Heart left ventricle (tissue), 13 donors: ENCODE measurements at regions not wholly inside any gene's neighbourhood (a gene's known extent, or its start where the extent isn't known, plus 50 kb on each side); places are given as distances from the start of the nearest gene placed in this dataset.

ENCODE experiments used
- CTCF ChIP-seq, 12 donors: fragments of 200-600 bp; sonication (generic) in 4 of 12; IDR thresholded peaks; one replicate each; pipeline versions ENCODE4 v1.5.0 to v1.8.0; 2018 to 2022; ENCODE audit warnings: antibody characterized with exemption in 12 of 12, mild to moderate bottlenecking in 5 of 12
- POLR2A ChIP-seq, 2 donors: fragments of 450-650 bp; IDR thresholded peaks; one replicate each; pipeline ENCODE4 v1.6.1; 2017; ENCODE audit warnings: antibody characterized with exemption in 2 of 2, mild to moderate bottlenecking in 2 of 2, moderate library complexity in 2 of 2
- donor health status: ischemic (EF 13 %, LVEDD 7.1; RV severe dilation, severe dysfunction).
- donor health status: DM: no; HTN: yes; CAD: no.
- donor health status: DM: no; HTN: no; CAD: no.
- donor health status: ischemic (EF 25% LVEDD 6.9; RV normal size, moderate dysfunction).
- donor health status: ischemic (EF 25% LVEDD 5.7; RV mildly dilated, moderate dysfunction).
- donor health status: ischemic (EF 35%, LVEDD 5.7; RV mildly dilated, moderate dysfunction).
- donor health status: nonischemic (EF 11% LVEDD 7.7; RV severe dilation, severe dysfunction).
- donor health status: DM: yes; HTN: yes; CAD: no.
- donor health status: PGD.
- donor health status: ischemic (EF 29% LVEDD 5.4; RV normal size, mild dysfunction).
- donor health status: nonischemic (EF 23%, LVEDD 6.1; RV moderate dilation, normal function).

- TF ChIP-seq CTCF (IDR thresholded peaks at IDR 0.05) (no peak), POLR2A (IDR thresholded peaks at IDR 0.05) (no peak)
These were observed 400.2 kb downstream of the MID1IP1 start for GRCh38 chrX:39201305-39201990.
